ENCODE measurements at regions not wholly inside any gene's neighbourhood (a gene's known extent, or its start where the extent isn't known, plus 50 kb on each side); places are given as distances from the start of the nearest gene placed in this dataset.

GRCh38 chr7:45494885-45495284 lies 79.3 kb upstream of the ADCY1 start:
- DNase-seq (ENCODE audit: low read depth in 2 of 2): no peak
- no peak for TF ChIP-seq CTCF (IDR thresholded peaks at IDR 0.05; ENCODE audit: low read depth, low read length)
- H3K4me3 ChIP-seq (replicated peaks in 1 of 2; ENCODE audit: low read depth in 2 of 2, low read length in 2 of 2): no peak overlapping the region

GRCh38 chr7:45495618-45496017 lies 78.5 kb upstream of the ADCY1 start:
- H3K4me3 ChIP-seq (replicated peaks in 1 of 2; ENCODE audit: low read depth in 2 of 2, low read length in 2 of 2): no peak overlapping the region
- no peak for TF ChIP-seq CTCF (IDR thresholded peaks at IDR 0.05; ENCODE audit: low read depth, low read length)
- DNase-seq (ENCODE audit: low read depth in 2 of 2): no peak

- no peak overlapping the region for H3K4me3 ChIP-seq (replicated peaks in 1 of 2; ENCODE audit: low read depth in 2 of 2, low read length in 2 of 2)
- TF ChIP-seq CTCF (IDR thresholded peaks at IDR 0.05; ENCODE audit: low read depth, low read length): no peak
- DNase-seq (ENCODE audit: low read depth in 2 of 2): no peak
Observed at GRCh38 chr7:45500257-45500656, 73.9 kb upstream of the ADCY1 start.

- H3K4me3 ChIP-seq (replicated peaks in 1 of 2; ENCODE audit: low read depth in 2 of 2, low read length in 2 of 2): no peak overlapping the region
- no peak for TF ChIP-seq CTCF (IDR thresholded peaks at IDR 0.05; ENCODE audit: low read depth, low read length)
- DNase-seq (ENCODE audit: low read depth in 2 of 2): no peak
Observed at GRCh38 chr7:45501791-45502190, 72.4 kb upstream of the ADCY1 start.

- no peak for TF ChIP-seq CTCF (IDR thresholded peaks at IDR 0.05; ENCODE audit: low read depth, low read length)
- no peak for DNase-seq (ENCODE audit: low read depth in 2 of 2)
Observed at GRCh38 chr7:45506059-45506458, 68.1 kb upstream of the ADCY1 start.

GRCh38 chr7:45509222-45509621 lies 64.9 kb upstream of the ADCY1 start:
- no peak overlapping the region for H3K4me3 ChIP-seq (replicated peaks in 1 of 2; ENCODE audit: low read depth in 2 of 2, low read length in 2 of 2)
- TF ChIP-seq CTCF (IDR thresholded peaks at IDR 0.05; ENCODE audit: low read depth, low read length): no peak
- DNase-seq (ENCODE audit: low read depth in 2 of 2): no peak

More at GRCh38 chr7:45506059-45506458, 68.1 kb upstream of the ADCY1 start:
- no peak overlapping the region for H3K4me3 ChIP-seq (replicated peaks in 1 of 2; ENCODE audit: low read depth in 2 of 2, low read length in 2 of 2)
